ENCODE measurements at regions not wholly inside any gene's neighbourhood (a gene's known extent, or its start where the extent isn't known, plus 50 kb on each side); places are given as distances from the start of the nearest gene placed in this dataset.

GRCh38 chr5:63310644-63311043 is 651.6 kb downstream of the HTR1A start:
- TF ChIP-seq CTCF (IDR thresholded peaks at IDR 0.05 in 4 of 5, conservative IDR thresholded peaks at IDR 0.05 in 1 of 5) (no peak), POLR2A (IDR thresholded peaks at IDR 0.05) (no peak)
- ATAC-seq (no peak), DNase-seq (no peak)
- Histone ChIP-seq H3K4me1 (no peaks in the 10 kb centered on the region), H3K36me3 (no peaks in the 10 kb centered on the region), H3K4me3 (no peak overlapping the region), H3K27me3 (no peaks in the 10 kb centered on the region), H3K9me3 (no peaks in the 10 kb centered on the region), H3K27ac (no peak overlapping the region)
- in situ Hi-C loops (cut with MboI; ENCODE audit: low sequenced_read_pairs in 4 of 4) (no loop called here), intact Hi-C loops (cut with DNase I; ENCODE audit: low total_unique reads) (no loop called here)

- Histone ChIP-seq H3K36me3 (no peaks in the 10 kb centered on the region), H3K27ac (no peak overlapping the region), H3K27me3 (no peaks in the 10 kb centered on the region), H3K4me1 (no peaks in the 10 kb centered on the region), H3K9me3 (no peaks in the 10 kb centered on the region), H3K4me3 (no peak overlapping the region)
- intact Hi-C loops (cut with DNase I; ENCODE audit: low total_unique reads) (no loop called here), in situ Hi-C loops (cut with MboI; ENCODE audit: low sequenced_read_pairs in 4 of 4) (no loop called here)
- DNase-seq: no peak
- ATAC-seq: no peak
- TF ChIP-seq POLR2A (IDR thresholded peaks at IDR 0.05) (no peak), CTCF (IDR thresholded peaks at IDR 0.05 in 4 of 5, conservative IDR thresholded peaks at IDR 0.05 in 1 of 5) (no peak)
Observed at GRCh38 chr5:63306909-63307308, 655.3 kb downstream of the HTR1A start.

- DNase-seq: no peak
- Histone ChIP-seq H3K4me1 (no peaks in the 10 kb centered on the region), H3K27ac (no peak overlapping the region), H3K9me3 (no peaks in the 10 kb centered on the region), H3K27me3 (no peaks in the 10 kb centered on the region), H3K4me3 (no peak overlapping the region), H3K36me3 (no peaks in the 10 kb centered on the region)
- no peak for TF ChIP-seq POLR2A (IDR thresholded peaks at IDR 0.05)
- no peak for TF ChIP-seq CTCF (IDR thresholded peaks at IDR 0.05 in 4 of 5, conservative IDR thresholded peaks at IDR 0.05 in 1 of 5)
- no peak for ATAC-seq
- intact Hi-C loops (cut with DNase I; ENCODE audit: low total_unique reads): no loop called here
- in situ Hi-C loops (cut with MboI; ENCODE audit: low sequenced_read_pairs in 4 of 4): no loop called here
Observed at GRCh38 chr5:63293317-63293716, 668.9 kb downstream of the HTR1A start.

GRCh38 chr5:63286724-63287123 is 675.5 kb downstream of the HTR1A start:
- Histone ChIP-seq H3K4me1 (no peaks in the 10 kb centered on the region), H3K27ac (no peak overlapping the region), H3K9me3 (no peaks in the 10 kb centered on the region), H3K27me3 (no peaks in the 10 kb centered on the region), H3K4me3 (no peak overlapping the region), H3K36me3 (no peaks in the 10 kb centered on the region)
- ATAC-seq (no peak), DNase-seq (no peak)
- no peak for TF ChIP-seq CTCF (IDR thresholded peaks at IDR 0.05 in 4 of 5, conservative IDR thresholded peaks at IDR 0.05 in 1 of 5)
- no peak for TF ChIP-seq POLR2A (IDR thresholded peaks at IDR 0.05)
- in situ Hi-C loops (cut with MboI; ENCODE audit: low sequenced_read_pairs in 4 of 4): no loop called here
- intact Hi-C loops (cut with DNase I; ENCODE audit: low total_unique reads): no loop called here

- Histone ChIP-seq H3K27me3 (no peaks in the 10 kb centered on the region), H3K4me1 (no peaks in the 10 kb centered on the region), H3K4me3 (no peak overlapping the region), H3K27ac (no peak overlapping the region), H3K36me3 (no peaks in the 10 kb centered on the region), H3K9me3 (no peaks in the 10 kb centered on the region)
- in situ Hi-C loops (cut with MboI; ENCODE audit: low sequenced_read_pairs in 4 of 4) (no loop called here), intact Hi-C loops (cut with DNase I; ENCODE audit: low total_unique reads) (no loop called here)
- no peak for TF ChIP-seq CTCF (IDR thresholded peaks at IDR 0.05 in 4 of 5, conservative IDR thresholded peaks at IDR 0.05 in 1 of 5)
- no peak for TF ChIP-seq POLR2A (IDR thresholded peaks at IDR 0.05)
- DNase-seq (no peak), ATAC-seq (no peak)
Observed at GRCh38 chr5:63263411-63263810, 684.8 kb downstream of the LRRC70 start.
